ENCODE measurements at regions not wholly inside any gene's neighbourhood (a gene's known extent, or its start where the extent isn't known, plus 50 kb on each side); places are given as distances from the start of the nearest gene placed in this dataset.
"Not testable (repeated sequence)": the region's sequence is repeated elsewhere in the genome, so short reads cannot be mapped to it uniquely, and the experiment has no call there.

DNA sequence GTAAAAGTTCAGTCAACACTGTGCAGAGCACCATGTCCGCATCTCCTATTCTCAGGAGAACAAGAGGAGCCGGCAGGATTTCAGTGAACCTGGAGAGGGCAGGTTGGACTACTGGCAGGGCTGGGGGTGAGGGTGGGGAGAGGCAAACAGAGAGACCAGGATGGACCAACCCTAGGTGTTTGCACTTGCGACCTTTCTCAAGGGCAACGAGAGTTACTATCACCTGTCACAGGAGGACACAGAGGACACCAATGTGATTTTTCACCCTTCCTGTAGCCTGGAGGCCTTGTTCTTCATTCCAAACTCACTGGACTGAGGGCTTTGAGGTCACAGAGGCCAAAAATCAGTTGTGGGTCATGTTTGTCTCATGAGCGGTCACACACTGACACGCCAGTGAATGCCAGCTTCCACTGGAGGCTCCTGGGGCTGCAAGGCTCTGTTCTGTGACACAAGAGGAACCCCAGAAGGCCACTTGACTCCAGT lies 89.5 kb downstream of the CPN2 start:
- no peaks in the 10 kb centered on the region for H3K36me3 ChIP-seq (ENCODE audit: control insufficient read depth in 1 of 2, insufficient read depth in 2 of 2, low read length in 2 of 2)
- H3K27ac ChIP-seq (ENCODE audit: low read length) = no peak overlapping the region
- H3K9me3 ChIP-seq (ENCODE audit: control insufficient read depth in 1 of 2, low read length in 2 of 2) = peaks cover 3% of the 10 kb centered on the region in 2 donors
- no peak overlapping the region for H3K4me3 ChIP-seq (ENCODE audit: low read depth in 1 of 2, low read length in 2 of 2)
- H3K27me3 ChIP-seq (ENCODE audit: low read depth, low read length) = no peaks in the 10 kb centered on the region
- H3K4me1 ChIP-seq (ENCODE audit: control insufficient read depth in 1 of 2, insufficient read depth in 2 of 2, low read length in 2 of 2) = peaks cover 0 to 18% of the 10 kb centered on the region in 2 donors

DNA sequence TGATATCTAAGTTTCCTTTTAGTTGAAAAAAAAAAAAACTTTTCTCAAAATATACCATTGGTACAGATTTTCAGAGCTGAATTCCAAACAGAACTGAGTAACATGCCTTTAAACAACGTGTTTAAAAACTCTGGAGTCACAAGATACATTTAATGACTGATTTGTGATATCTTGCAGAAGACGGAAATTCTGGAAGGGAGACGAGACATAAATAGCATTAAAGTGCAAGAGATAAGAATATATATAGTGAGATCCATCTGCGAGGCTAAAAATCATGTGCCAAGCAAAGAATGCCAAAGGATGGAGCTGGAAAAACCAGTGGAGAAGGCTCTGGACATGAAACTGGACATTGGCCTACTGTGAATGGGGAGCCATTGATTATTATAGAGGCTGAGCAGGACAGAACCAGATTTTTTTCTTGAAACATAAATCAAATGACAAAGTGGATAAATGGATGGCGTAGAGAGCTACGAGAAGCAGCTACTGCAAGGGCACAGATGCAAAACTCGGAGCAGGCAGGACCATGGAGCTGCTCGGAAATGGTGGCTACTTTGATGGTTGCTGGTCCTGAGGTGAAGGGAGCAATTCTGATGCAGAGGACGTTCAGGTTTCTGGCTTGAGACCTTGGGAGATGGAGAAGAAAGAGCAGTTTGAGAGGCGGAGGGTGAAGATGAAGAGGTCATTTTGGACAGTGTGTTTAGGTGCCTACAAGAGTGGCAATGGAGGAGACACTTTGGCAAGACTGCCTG lies 88.8 kb downstream of the CPN2 start:
- Histone ChIP-seq H3K27me3 (ENCODE audit: low read depth, low read length) (no peaks in the 10 kb centered on the region), H3K4me3 (ENCODE audit: low read depth in 1 of 2, low read length in 2 of 2) (no peak overlapping the region), H3K4me1 (ENCODE audit: control insufficient read depth in 1 of 2, insufficient read depth in 2 of 2, low read length in 2 of 2) (peaks cover 0 to 18% of the 10 kb centered on the region in 2 donors), H3K36me3 (ENCODE audit: control insufficient read depth in 1 of 2, insufficient read depth in 2 of 2, low read length in 2 of 2) (no peaks in the 10 kb centered on the region), H3K9me3 (ENCODE audit: control insufficient read depth in 1 of 2, low read length in 2 of 2) (peaks cover 3% of the 10 kb centered on the region in 2 donors), H3K27ac (ENCODE audit: low read length) (no peak overlapping the region)

DNA sequence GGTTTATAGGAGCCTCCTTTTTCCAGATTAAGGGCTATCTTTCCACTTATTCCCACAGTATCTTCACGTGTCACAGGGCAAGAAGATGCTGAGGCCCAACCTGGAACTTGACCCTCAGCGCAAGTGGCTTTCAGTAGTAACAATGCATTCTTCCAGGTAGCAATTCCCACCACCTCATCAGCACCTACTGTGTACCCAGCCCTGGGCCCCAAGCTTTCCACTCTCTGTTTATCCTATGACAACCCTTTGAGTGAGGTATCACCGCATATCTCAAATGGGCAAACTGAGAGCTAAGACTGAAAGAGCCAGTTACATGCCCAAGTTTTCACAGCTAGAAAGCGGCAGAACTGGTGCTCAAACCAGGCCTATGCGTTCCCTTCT lies 88.2 kb downstream of the CPN2 start:
- Histone ChIP-seq H3K27ac (ENCODE audit: low read length) (no peak overlapping the region), H3K4me3 (ENCODE audit: low read depth in 1 of 2, low read length in 2 of 2) (no peak overlapping the region), H3K27me3 (ENCODE audit: low read depth, low read length) (no peaks in the 10 kb centered on the region), H3K4me1 (ENCODE audit: control insufficient read depth in 1 of 2, insufficient read depth in 2 of 2, low read length in 2 of 2) (peaks cover 0 to 18% of the 10 kb centered on the region in 2 donors), H3K9me3 (ENCODE audit: control insufficient read depth in 1 of 2, low read length in 2 of 2) (peaks cover 3% of the 10 kb centered on the region in 2 donors), H3K36me3 (ENCODE audit: control insufficient read depth in 1 of 2, insufficient read depth in 2 of 2, low read length in 2 of 2) (no peaks in the 10 kb centered on the region)

DNA sequence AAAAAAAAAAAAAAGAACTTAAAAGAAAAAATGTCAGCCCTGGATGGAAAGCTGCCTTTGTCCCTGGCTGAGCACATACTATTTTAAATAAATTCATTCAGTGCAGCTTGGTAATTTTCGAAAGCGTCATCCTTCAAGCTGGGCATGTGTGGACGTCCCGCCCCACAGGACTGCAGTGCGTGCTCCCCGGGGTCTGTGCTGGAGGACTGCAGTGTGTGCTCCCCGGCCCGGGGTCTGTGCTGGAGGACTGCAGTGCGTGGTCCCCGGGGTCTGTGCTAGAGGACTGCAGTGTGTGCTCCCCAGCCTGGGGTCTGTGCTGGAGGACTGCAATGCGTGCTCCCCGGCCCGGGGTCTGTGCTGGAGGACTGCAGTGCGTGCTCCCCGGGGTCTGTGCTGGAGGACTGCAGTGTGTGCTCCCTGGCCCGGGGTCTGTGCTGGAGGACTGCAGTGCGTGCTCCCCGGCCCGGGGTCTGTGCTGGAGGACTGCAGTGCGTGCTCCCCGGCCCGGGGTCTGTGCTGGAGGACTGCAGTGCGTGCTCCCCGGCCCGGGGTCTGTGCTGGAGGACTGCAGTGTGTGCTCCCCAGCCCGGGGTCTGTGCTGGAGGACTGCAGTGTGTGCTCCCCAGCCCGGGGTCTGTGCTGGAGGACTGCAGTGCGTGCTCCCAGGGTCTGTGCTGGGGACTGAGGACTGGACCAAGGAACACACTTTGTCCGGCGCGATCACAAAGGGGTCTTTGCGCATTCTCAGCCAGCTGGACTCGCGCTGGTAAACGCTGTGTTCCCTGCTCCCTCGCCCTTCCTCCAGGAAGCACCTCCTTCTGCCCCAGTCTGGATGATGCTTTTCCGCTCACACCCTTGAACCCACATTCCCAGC lies 86.3 kb downstream of the CPN2 start:
- H3K27ac ChIP-seq (ENCODE audit: low read length); H3K4me3 ChIP-seq (ENCODE audit: low read depth in 1 of 2, low read length in 2 of 2); H3K9me3 ChIP-seq (ENCODE audit: control insufficient read depth in 1 of 2, low read length in 2 of 2); H3K27me3 ChIP-seq (ENCODE audit: low read depth, low read length); H3K36me3 ChIP-seq (ENCODE audit: control insufficient read depth in 1 of 2, insufficient read depth in 2 of 2, low read length in 2 of 2): not testable (repeated sequence)
- H3K4me1 ChIP-seq (ENCODE audit: control insufficient read depth in 1 of 2, insufficient read depth in 2 of 2, low read length in 2 of 2) = peaks cover 2 to 27% of the 10 kb centered on the region in 2 donors

DNA sequence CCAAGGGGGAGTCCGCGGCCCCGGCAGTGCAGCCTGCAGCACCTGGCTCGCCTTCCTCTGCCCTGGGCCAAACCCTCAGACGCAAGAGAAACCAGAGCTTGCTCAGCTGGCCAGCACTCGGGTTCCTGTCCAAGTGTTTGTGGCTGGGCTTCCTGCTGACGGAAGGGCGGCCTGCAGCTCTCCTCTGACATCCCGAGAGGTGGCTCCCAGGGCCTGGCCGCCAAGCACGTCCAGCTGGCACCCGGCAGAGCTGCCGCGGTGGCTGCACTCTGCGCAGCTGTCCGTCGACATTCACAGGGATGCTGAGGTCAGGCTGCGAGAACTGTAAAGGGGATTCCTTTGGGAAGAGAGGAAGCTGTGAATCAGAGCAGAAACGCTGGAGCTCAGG lies 85.6 kb downstream of the CPN2 start:
- Histone ChIP-seq H3K27me3 (ENCODE audit: low read depth, low read length) (no peaks in the 10 kb centered on the region), H3K27ac (ENCODE audit: low read length) (no peak overlapping the region), H3K4me3 (ENCODE audit: low read depth in 1 of 2, low read length in 2 of 2) (no peak overlapping the region), H3K4me1 (ENCODE audit: control insufficient read depth in 1 of 2, insufficient read depth in 2 of 2, low read length in 2 of 2) (peaks cover 5 to 27% of the 10 kb centered on the region in 2 donors), H3K9me3 (ENCODE audit: control insufficient read depth in 1 of 2, low read length in 2 of 2) (no peaks in the 10 kb centered on the region), H3K36me3 (ENCODE audit: control insufficient read depth in 1 of 2, insufficient read depth in 2 of 2, low read length in 2 of 2) (no peaks in the 10 kb centered on the region)

DNA sequence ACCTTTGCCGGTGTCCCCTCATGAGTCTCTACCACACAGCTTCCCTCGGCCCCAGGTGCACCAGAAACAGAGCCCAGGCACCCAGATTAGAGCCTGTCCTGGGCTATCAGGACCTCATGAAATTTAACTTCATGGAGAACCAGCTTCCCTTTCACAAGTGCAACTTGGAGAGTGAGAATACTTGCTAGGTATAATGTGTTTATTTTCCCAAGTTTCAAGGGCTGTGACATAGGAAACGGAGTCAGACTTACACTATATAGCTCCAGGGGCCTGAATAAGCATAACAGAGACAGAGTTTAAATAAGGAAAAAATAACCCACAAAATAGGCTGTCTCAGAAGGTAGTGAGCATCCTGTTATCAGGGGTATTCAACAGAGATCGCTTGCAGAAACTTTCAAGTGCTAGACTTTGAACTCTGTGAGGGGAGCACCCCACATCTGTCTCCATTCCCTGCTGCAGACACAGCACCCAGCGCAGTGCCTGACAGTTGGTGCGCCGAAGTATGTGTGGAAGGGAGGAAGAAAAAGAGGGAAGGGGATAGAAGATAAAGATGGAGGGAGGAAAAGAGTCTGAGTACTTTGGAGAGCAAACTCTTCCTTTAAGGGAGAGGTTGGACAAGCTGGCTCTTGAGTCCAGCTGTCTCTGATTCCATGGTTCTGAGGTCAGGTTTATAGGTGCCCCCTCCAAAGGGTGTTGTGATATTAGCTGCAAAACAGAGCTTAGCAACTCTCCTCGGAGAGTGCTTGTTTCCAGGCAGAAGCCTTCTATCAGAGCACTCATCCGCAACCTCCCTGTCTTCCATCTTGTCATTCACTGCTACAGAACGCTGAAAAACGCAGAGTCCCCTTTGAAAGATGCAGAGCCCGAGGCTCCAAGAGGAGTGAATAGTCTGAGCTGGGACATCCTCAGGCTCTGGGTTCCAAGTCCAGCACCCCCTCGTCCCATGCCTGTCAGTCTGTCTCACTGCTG lies 84.8 kb downstream of the CPN2 start:
- no peaks in the 10 kb centered on the region for H3K27me3 ChIP-seq (ENCODE audit: low read depth, low read length)
- no peak overlapping the region for H3K4me3 ChIP-seq (ENCODE audit: low read depth in 1 of 2, low read length in 2 of 2)
- peaks cover 7 to 35% of the 10 kb centered on the region in 2 donors for H3K4me1 ChIP-seq (ENCODE audit: control insufficient read depth in 1 of 2, insufficient read depth in 2 of 2, low read length in 2 of 2)
- no peaks in the 10 kb centered on the region for H3K9me3 ChIP-seq (ENCODE audit: control insufficient read depth in 1 of 2, low read length in 2 of 2)
- no peak overlapping the region for H3K27ac ChIP-seq (ENCODE audit: low read length)
- H3K36me3 ChIP-seq (ENCODE audit: control insufficient read depth in 1 of 2, insufficient read depth in 2 of 2, low read length in 2 of 2) = no peaks in the 10 kb centered on the region

DNA sequence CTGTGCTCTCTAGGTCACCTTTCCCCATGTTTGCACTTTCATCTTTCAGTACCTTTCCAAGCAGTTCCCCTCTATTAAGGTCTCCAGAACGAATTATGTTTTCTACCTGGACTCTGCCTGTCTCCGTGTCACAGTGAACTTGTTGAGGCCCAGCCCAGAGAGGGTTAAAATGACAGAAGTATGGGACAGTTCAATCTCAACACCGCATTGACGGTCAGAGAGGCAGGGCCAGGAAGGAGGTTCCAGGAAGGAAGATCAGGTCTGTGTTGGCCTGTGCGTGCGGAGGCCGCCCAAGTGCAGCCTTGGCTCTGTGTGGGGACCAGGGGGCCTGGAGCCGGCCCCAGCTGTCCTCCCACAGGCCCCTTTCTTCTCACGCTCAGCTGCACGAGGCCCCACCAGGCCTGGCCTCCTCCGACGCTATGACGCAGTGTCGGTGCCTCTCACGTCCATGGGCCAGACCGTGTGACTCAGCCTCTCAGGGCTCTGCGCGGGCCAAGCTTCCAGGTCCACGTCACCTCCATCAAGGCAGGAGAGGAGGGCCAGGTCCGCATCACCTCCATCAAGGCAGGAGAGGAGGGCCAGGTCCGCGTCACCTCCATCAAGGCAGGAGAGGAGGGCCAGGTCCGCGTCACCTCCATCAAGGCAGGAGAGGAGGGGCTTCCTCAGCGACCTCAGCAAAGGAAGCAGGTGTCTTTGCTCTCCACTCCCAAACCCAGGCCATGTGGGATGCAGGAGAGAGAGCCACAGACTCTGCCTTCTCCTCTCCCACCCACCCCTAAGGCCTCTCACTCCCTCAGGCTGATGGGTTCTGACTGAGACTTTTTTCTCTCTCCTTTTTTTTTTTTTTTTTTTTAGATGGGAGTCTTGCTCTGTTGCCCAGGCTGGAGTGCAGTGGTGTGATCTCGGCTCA lies 83.1 kb downstream of the CPN2 start:
- Histone ChIP-seq H3K27ac (ENCODE audit: low read length) (peak overlapping the region; percentile 16), H3K27me3 (ENCODE audit: low read depth, low read length) (no peaks in the 10 kb centered on the region), H3K4me1 (ENCODE audit: control insufficient read depth in 1 of 2, insufficient read depth in 2 of 2, low read length in 2 of 2) (peaks cover 10 to 39% of the 10 kb centered on the region in 2 donors), H3K9me3 (ENCODE audit: control insufficient read depth in 1 of 2, low read length in 2 of 2) (no peaks in the 10 kb centered on the region), H3K36me3 (ENCODE audit: control insufficient read depth in 1 of 2, insufficient read depth in 2 of 2, low read length in 2 of 2) (no peaks in the 10 kb centered on the region), H3K4me3 (ENCODE audit: low read depth in 1 of 2, low read length in 2 of 2) (no peak overlapping the region)

DNA sequence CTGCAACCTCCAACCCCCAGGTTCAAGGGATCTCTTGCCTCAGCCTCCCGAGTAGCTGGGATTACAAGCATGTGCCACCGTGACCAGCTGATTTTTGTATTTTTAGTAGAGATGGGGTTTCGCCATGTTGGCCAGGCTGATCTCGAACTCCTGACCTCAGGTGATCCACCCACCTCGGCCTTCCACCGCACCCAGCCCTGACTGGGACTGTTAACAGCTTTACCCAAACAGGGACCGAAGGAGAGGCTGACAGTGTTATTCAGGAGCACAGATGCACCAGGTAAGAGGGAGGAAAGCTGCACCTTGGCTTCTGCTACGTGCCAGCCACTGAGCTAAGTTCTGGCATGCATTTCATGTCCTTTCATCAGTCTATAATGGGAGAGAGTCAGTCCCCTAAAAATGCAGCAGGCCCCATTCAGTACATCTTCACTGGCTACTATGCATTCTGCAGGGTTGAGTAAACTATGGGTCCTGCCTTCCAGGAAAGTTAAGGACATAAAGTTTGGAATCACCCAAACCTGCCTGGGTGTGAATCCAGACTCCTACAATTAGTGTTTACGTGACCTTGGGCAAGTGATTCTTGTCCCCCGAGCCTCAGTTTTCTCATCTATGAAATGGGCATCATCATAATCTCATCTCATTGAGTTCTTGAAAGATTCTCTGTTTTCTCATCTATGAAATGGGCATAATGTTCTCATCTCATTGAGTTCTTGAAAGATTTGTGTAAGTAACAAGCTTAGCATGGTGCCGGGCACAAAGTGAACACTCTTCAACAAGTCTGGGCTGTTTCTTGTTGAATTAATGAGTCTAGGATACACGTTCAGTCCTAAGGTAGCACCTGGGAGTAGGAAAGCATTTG lies 82.2 kb downstream of the CPN2 start:
- Histone ChIP-seq H3K4me1 (ENCODE audit: control insufficient read depth in 1 of 2, insufficient read depth in 2 of 2, low read length in 2 of 2) (peaks cover 10 to 39% of the 10 kb centered on the region in 2 donors), H3K27ac (ENCODE audit: low read length) (no peak overlapping the region), H3K27me3 (ENCODE audit: low read depth, low read length) (no peaks in the 10 kb centered on the region), H3K36me3 (ENCODE audit: control insufficient read depth in 1 of 2, insufficient read depth in 2 of 2, low read length in 2 of 2) (no peaks in the 10 kb centered on the region), H3K4me3 (ENCODE audit: low read depth in 1 of 2, low read length in 2 of 2) (no peak overlapping the region), H3K9me3 (ENCODE audit: control insufficient read depth in 1 of 2, low read length in 2 of 2) (no peaks in the 10 kb centered on the region)

DNA sequence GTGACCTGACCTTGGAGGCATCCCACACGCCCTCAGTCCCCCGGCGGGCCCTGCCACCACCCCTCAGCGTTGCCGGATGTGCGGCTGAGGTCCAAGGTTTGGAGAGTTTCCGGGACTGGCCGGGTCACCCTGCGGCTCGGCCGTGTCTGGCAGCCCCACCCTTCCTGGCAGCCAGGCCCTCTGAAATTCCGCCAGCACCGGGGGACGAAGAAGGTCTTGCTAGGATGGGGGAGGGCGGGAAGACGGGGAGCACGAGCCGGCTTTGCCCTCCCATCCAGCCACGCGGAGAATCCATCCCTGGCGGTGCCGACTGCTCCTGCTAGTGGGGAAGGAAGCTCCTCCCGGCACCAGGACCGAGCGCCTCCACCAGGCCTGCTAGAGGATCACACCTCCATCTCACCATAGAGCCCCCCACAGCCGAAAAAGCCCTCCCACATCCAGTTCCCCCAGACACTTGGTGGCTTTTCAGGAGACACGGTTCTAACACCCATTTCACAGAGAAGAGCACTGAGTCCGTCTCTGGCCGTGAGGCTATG lies 81.5 kb downstream of the CPN2 start:
- Histone ChIP-seq H3K27ac (ENCODE audit: low read length) (no peak overlapping the region), H3K4me3 (ENCODE audit: low read depth in 1 of 2, low read length in 2 of 2) (no peak overlapping the region)

More for the DNA sequence above, 81.5 kb downstream of the CPN2 start:
- H3K27me3 ChIP-seq (ENCODE audit: low read depth, low read length) = no peaks in the 10 kb centered on the region
- H3K36me3 ChIP-seq (ENCODE audit: control insufficient read depth in 1 of 2, insufficient read depth in 2 of 2, low read length in 2 of 2) = no peaks in the 10 kb centered on the region
- no peaks in the 10 kb centered on the region for H3K9me3 ChIP-seq (ENCODE audit: control insufficient read depth in 1 of 2, low read length in 2 of 2)
- H3K4me1 ChIP-seq (ENCODE audit: control insufficient read depth in 1 of 2, insufficient read depth in 2 of 2, low read length in 2 of 2) = peaks cover 10 to 39% of the 10 kb centered on the region in 2 donors

Measured in muscle layer of duodenum (tissue), 2 donors.